ENCODE measurements at regions not wholly inside any gene's neighbourhood (a gene's known extent, or its start where the extent isn't known, plus 50 kb on each side); places are given as distances from the start of the nearest gene placed in this dataset.

DNA sequence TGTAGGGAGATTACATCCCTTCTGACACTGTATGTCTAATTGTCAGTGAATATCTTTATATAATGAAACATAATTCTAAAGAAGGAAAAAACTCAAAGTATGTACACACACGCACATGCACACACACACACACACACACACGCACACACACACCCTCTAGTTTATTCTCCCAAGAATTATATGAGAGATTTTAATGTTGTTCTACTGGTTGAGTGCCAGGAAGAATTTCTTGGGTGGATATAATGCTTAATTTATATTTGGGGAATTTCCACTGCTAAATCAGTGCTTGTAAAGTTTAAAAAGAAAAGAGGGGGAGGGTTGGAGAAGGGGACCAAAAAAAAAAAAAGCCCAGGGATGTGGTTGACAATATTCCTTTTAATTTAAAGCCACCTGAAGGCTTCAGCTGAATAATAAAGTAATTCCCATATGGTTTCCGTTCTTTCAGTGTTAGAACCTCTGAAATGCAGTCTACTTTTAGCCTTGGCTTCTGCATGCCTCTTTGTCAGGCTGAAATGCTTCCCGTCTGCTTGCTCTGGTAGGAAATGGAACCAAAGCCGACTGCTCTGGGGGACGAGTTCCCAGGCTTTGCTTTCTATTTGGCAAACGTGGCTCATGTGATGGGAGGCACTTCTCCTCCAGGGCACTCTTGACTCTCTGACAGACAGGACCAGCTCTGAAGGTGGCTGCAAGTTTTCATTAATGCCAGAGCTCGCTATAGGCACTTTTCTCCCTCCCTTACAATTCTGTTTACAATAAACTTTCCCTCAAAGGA, 225.4 kb downstream of the PRL start:
- TF ChIP-seq, protein P1, sequence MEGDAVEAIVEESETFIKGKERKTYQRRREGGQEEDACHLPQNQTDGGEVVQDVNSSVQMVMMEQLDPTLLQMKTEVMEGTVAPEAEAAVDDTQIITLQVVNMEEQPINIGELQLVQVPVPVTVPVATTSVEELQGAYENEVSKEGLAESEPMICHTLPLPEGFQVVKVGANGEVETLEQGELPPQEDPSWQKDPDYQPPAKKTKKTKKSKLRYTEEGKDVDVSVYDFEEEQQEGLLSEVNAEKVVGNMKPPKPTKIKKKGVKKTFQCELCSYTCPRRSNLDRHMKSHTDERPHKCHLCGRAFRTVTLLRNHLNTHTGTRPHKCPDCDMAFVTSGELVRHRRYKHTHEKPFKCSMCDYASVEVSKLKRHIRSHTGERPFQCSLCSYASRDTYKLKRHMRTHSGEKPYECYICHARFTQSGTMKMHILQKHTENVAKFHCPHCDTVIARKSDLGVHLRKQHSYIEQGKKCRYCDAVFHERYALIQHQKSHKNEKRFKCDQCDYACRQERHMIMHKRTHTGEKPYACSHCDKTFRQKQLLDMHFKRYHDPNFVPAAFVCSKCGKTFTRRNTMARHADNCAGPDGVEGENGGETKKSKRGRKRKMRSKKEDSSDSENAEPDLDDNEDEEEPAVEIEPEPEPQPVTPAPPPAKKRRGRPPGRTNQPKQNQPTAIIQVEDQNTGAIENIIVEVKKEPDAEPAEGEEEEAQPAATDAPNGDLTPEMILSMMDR (IDR thresholded peaks at IDR 0.05; ENCODE audit: poor library complexity, severe bottlenecking): no peak
- ATAC-seq (ENCODE audit: low read depth): no peak

DNA sequence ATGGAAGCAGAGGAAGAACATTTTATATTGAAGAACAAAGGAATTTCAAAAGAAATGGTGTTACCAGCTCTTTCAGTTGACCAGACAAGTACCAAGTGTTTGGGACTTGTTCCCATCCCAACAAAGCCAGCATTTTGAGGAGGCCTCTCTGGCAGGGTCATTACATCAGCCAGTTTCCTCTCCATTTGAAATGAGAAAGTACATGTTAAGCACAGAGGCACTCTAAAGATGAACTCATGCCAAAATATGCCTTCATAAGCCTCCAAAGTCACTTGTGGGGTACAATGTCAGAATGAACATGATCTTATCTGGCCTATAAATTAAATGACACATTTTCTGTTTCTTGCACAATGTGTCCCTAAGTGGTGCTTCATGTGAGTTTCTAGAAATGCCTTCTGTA, 223.9 kb downstream of the PRL start:
- H3K4me1 ChIP-seq (ENCODE audit: insufficient read depth, poor library complexity, severe bottlenecking): no peaks in the 10 kb centered on the region
- H3K9me3 ChIP-seq (ENCODE audit: severe bottlenecking): no peaks in the 10 kb centered on the region
- no peak overlapping the region for H3K4me3 ChIP-seq (ENCODE audit: severe bottlenecking)
- DNase-seq (ENCODE audit: low spot score) (no peak), ATAC-seq (ENCODE audit: low read depth) (no peak)
- H3K27ac ChIP-seq (ENCODE audit: poor library complexity, severe bottlenecking): no peak overlapping the region
- TF ChIP-seq, protein P1 (IDR thresholded peaks at IDR 0.05; ENCODE audit: poor library complexity, severe bottlenecking): no peak
- H3K36me3 ChIP-seq (ENCODE audit: low read depth): no peaks in the 10 kb centered on the region
- H3K27me3 ChIP-seq (ENCODE audit: insufficient read depth, poor library complexity, severe bottlenecking): no peaks in the 10 kb centered on the region

More for the DNA sequence above, 225.4 kb downstream of the PRL start:
- H3K4me1 ChIP-seq (ENCODE audit: insufficient read depth, poor library complexity, severe bottlenecking): no peaks in the 10 kb centered on the region
- no peak overlapping the region for H3K4me3 ChIP-seq (ENCODE audit: severe bottlenecking)
- H3K9me3 ChIP-seq (ENCODE audit: severe bottlenecking): no peaks in the 10 kb centered on the region
- DNase-seq (ENCODE audit: low spot score): no peak
- no peaks in the 10 kb centered on the region for H3K36me3 ChIP-seq (ENCODE audit: low read depth)
- no peaks in the 10 kb centered on the region for H3K27me3 ChIP-seq (ENCODE audit: insufficient read depth, poor library complexity, severe bottlenecking)
- no peak overlapping the region for H3K27ac ChIP-seq (ENCODE audit: poor library complexity, severe bottlenecking)

DNA sequence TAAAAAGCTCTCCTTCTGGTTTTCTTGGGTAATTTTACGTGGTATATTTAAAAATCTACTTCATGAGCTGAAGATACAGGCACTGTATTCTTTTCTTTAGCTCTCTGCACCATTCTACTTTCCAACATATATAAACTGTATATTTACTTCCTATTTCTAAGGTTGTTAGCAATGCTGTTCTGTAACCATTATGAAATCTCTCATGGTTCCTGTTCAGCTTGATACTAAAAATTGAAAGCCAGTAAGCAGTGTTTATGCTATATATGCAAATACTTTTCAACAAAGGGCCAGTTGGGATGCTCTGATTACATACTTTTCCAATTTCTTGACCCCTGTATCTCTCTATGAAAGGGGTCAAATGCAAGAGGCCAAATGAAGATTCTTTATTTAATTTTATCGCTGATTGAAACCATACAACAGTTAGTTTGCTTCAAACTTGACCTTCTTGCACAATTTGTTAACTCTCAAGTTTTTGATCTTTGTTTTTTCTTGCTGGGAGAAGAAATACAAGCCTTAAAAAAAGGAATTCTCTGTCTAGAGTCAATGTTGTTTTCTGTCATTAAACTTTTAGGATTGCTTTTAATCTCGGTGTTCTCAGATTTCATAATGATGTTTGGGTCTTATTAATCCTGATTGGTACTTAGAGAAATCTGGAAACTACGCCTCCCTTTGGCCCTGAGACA, 223.2 kb downstream of the PRL start:
- TF ChIP-seq, protein P1 (IDR thresholded peaks at IDR 0.05; ENCODE audit: poor library complexity, severe bottlenecking): no peak
- DNase-seq (ENCODE audit: low spot score): no peak
- Histone ChIP-seq H3K4me3 (ENCODE audit: severe bottlenecking) (no peak overlapping the region), H3K4me1 (ENCODE audit: insufficient read depth, poor library complexity, severe bottlenecking) (no peaks in the 10 kb centered on the region), H3K27me3 (ENCODE audit: insufficient read depth, poor library complexity, severe bottlenecking) (no peaks in the 10 kb centered on the region), H3K27ac (ENCODE audit: poor library complexity, severe bottlenecking) (no peak overlapping the region), H3K36me3 (ENCODE audit: low read depth) (no peaks in the 10 kb centered on the region), H3K9me3 (ENCODE audit: severe bottlenecking) (no peaks in the 10 kb centered on the region)
- ATAC-seq (ENCODE audit: low read depth): no peak

DNA sequence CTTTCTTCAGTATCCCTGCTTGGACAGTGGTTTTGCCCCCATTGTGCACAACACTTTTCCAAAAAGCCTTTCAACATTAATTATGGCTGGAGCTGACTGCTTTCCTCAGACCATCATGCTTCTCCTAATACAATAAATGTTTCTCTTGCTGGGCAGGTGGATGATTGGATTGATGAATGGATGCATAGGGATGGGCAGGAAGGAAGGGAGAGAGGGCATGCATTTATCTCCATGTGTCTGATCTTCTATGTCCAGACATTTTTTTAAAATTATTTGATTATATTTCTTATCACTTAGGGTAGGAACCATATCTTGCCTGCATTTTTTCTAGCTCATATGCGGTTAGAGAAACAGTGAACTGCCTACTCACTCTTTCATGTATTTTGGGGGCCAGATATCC, 218.5 kb downstream of the PRL start:
- no peak for ATAC-seq (ENCODE audit: low read depth)
- no peaks in the 10 kb centered on the region for H3K4me1 ChIP-seq (ENCODE audit: insufficient read depth, poor library complexity, severe bottlenecking)
- no peak overlapping the region for H3K4me3 ChIP-seq (ENCODE audit: severe bottlenecking)
- no peaks in the 10 kb centered on the region for H3K9me3 ChIP-seq (ENCODE audit: severe bottlenecking)
- H3K27me3 ChIP-seq (ENCODE audit: insufficient read depth, poor library complexity, severe bottlenecking): no peaks in the 10 kb centered on the region
- DNase-seq (ENCODE audit: low spot score): no peak
- TF ChIP-seq, protein P1 (IDR thresholded peaks at IDR 0.05; ENCODE audit: poor library complexity, severe bottlenecking): no peak
- no peak overlapping the region for H3K27ac ChIP-seq (ENCODE audit: poor library complexity, severe bottlenecking)
- no peaks in the 10 kb centered on the region for H3K36me3 ChIP-seq (ENCODE audit: low read depth)

Measured in RWPE2 (cell line).